Lower leg skin (tissue), 3 donors: ENCODE measurements at regions not wholly inside any gene's neighbourhood (a gene's known extent, or its start where the extent isn't known, plus 50 kb on each side); places are given as distances from the start of the nearest gene placed in this dataset.

Source experiments
- CTCF ChIP-seq, 3 donors: fragments of 450-650 bp; IDR thresholded peaks; one replicate each; pipeline ENCODE4 v1.5.1; 2016; ENCODE audit warnings: antibody characterized with exemption in 3 of 3, mild to moderate bottlenecking in 3 of 3, moderate library complexity in 2 of 3
- POLR2A ChIP-seq, 2 donors: fragments of 450-650 bp; IDR thresholded peaks; one replicate each; pipeline ENCODE4 v1.6.1; 2016 to 2017; ENCODE audit warnings: antibody characterized with exemption in 2 of 2, mild to moderate bottlenecking in 1 of 2, moderate library complexity in 1 of 2

GRCh38 chr21:38725196-38726157 is 80.3 kb upstream of the ETS2 start:
- TF ChIP-seq CTCF (IDR thresholded peaks at IDR 0.05): no peak
- no peak for TF ChIP-seq POLR2A (IDR thresholded peaks at IDR 0.05)
